ENCODE measurements at regions not wholly inside any gene's neighbourhood (a gene's known extent, or its start where the extent isn't known, plus 50 kb on each side); places are given as distances from the start of the nearest gene placed in this dataset.
"Not testable (repeated sequence)": the region's sequence is repeated elsewhere in the genome, so short reads cannot be mapped to it uniquely, and the experiment has no call there.

DNA sequence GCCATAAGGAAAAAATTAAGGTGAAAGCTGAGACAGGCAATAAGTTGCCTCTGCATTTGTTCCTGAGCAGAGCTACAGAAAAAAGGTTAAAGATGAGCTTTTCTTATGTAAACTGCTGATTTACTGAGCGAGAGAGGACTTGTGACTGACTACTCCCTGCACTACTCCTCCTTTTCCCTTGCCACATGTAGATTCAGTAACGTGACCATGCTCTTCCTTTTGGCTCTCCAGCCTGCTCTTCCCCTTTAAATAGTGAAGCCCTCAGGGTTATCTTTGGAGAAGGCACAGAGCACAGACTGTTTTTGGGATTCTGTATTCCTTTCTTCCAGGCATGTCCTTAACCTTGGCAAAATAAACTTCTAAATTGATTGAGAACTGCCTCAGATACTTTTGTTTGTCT is 630.2 kb downstream of the UQCRFS1 start:
- no peak for DNase-seq

DNA sequence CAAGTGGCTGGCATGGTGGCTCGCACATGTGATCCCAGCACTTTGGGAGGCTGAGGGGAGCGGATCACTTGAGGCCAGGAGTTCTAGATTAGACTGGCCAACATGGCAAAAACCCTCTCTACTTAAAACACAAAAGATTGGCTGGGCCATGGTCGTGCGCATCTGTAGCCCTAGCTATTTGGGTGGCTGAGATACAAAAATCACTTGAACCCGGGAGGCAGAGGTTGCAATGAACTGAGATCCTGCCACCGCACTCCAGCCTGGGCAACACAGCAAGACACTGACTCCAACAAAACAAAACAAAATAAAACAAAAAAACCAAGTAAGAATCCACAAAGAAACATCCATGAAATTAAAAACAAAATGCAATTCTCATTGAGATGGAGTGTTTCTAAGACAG is 630.6 kb downstream of the UQCRFS1 start:
- no peak for DNase-seq

DNA sequence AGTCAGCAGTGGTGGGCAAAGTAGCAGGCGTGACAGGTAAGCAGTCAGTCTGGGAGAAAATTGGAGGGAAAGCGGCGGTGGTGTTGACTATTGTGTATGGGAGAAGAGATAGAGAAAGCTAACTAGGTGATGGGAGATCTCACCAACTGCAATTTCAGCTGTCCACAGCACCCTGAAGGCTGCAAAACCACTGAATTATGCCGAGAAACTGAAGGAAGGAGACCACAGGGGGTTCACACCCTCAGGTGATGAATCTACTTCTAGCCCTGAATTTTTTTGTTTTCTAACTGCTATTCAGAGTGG is 631.5 kb downstream of the UQCRFS1 start:
- DNase-seq = no peak

DNA sequence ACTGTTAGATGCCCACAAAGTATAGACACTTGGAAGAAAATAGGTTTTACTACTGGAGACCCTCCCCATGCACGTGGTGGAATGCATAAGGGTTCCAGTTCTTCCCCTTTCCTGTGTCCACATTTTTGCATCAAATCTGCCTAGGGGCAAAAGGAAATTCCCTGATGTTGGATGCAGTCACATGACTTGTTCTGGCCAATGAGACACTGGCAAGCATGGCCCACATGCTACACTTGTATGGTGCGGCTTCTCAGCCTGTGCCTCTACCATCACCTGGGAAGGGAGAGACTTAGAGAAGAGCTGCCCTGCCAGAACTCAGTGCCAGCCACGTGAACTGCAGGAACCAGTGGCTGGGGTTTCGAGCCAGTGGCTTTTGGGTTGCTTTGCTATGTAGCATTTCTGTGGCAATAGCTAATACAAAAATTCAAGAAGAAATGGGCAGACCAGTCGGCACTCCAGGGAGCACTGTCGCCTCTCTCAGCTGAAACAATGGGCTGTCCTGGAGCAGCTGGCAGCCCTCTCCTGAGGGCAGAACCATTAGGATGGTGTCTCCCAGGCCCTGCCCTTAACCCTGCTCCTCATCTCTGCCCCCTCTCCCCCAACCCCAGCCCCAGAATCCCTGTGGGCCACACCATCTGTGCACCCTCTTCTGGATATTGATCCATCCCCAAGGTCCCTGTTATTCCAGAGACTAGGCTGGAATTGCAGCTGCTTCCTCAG is 634.0 kb downstream of the UQCRFS1 start:
- DNase-seq = no peak

DNA sequence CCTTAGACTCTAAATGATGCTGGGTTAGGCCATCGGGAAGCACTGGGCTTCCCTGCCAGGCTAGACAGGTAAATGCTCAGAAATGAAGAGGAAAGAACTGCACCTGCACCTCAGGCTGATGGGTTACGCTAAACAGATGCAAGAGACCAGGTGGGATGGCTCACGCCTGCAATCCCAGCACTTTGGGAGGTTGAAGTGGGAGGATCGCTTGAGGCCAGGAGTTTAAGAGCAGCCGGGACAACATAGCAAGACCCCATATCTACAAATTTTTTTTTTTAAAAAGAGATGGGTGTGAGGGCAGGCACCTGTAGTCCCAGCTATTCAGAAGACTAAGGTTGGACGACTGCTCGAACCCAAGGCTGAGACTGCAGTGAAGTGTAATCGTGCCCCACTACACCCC is 634.7 kb downstream of the UQCRFS1 start:
- DNase-seq = no peak

DNA sequence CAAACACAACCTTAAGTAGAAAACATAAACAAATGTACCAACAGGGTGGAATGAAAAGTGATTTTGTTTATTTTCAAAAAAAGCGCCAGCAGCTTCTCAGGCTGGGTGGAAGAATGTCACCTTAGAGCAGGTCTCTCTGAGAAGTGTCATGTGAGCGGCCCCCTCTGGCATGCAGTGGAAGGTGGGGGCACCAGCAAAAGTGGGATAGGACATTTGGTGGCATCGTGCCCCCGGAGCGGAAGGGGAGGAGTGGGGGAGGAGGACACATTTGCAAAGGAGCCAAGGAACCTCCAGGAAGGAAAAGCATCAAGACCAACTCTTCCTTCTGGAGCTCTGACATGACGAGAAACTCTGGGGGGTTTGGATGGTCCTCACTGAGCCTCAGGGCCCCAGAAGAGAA is 635.3 kb downstream of the UQCRFS1 start:
- DNase-seq = no peak

DNA sequence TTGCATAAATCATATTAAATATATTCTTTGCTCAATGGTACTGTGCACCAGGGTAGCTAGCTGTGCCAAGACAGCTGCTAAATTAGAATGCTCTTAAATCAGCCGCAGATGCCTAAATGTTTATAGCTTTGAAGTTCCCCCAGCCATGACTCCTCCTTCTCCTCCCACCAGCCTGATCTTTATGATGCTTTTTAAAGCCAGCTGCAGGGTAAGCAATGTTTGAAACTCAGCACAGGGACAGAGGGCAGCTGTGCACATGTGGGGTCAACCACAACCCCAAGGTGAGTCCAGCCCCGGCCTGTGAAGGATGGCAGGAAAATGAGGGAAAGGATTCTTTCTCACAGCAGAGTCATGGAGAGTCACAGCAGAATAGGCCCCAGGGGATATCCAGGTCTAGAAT is 635.7 kb downstream of the UQCRFS1 start:
- no peak for DNase-seq

DNA sequence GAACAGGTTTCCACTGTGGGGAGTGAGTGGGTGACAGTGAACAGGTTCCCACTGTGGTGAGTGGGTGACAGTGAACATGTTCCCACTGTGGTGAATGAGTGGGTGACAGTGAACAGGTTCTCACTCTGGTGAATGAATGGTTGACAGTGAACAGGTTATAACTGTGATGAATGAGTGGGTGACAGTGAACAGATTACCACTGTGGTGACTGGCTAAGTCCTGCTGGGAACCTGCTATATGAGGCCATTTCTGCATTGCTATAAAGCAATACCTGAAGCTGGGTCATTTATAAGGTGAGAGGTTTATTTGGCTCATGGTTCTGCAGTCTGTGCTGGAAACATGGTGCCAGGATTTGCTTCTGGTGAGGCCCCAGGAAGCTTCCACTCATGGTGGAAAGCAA is 637.1 kb downstream of the UQCRFS1 start:
- DNase-seq = no peak

DNA sequence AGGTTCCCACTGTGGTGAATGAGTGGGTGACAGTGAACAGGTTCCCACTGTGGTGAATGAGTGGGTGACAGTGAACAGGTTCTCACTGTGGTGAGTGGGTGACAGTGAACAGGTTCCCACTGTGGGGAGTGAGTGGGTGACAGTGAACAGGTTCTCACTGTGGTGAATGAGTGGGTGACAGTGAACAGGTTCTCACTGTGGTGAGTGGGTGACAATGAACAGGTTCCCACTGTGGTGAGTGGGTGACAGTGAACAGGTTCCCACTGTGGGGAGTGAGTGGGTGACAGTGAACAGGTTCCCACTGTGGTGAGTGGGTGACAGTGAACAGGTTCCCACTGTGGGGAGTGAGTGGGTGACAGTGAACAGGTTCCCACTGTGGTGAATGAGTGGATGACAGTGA is 637.6 kb downstream of the UQCRFS1 start:
- DNase-seq = not testable (repeated sequence)

DNA sequence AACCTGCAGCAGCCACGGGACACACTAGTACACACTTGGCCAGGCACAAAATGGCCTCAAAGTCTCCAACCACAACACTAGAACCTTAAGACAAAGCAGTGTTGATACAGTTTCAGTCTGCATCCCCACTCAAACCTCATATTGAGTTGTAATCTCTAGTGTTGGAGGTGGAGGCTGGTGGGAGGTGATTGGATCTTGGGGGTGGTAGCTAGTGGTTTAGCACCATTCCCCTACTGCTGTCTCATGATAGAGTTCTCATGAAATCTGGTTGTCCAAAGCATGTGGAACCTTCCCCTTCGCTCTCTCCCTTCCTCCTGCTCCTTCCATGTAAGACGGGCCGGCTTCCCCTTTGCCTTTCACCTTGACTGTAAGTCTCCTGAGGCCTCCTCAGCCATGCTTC is 638.7 kb downstream of the UQCRFS1 start:
- DNase-seq = no peak

DNA sequence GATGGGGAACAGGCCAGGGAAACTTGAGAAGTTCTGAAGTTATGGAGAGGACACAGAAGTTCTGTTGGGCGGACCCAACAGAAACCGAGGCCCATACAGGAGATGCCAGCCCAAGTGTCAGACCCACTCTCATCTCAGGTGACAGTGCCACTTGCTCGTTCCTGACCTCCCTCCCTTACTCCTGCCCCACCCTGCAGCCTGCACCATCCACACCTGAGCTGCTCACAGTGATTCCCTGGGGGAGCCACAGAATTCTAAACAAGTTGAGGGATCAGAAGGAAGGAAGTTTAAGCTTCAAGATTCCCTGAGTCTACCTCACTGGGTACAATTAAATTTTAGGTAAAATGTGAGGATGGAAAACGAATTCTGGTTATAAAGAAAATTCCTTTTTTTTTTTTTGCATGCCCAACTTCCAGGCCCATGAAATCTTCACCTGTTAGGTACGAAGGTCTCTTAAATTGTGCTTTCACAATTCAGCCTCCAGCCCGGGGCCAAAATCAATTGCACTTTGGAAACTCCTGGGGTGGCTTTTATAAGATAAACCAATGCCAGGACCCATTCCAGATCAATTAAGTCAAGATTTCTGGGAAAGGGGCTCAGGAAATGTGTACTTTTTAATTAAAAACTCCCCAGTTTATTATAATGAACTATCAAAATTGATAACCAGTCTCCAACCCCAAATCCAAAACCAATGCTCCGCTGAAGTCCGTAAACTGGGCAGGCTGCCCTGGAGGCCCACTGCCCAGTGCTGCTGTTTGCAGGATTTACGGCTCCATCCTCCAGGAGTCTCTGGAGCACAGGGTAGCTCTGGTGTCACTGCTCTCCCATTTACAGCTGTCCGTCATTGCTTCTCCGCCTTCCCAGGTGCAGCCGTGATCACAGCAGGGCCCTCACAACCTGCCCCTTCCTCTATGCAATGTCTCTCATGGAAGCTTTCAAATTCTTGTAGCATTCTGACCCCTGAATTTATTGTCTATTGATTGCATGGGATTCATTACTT is 643.5 kb downstream of the UQCRFS1 start:
- no peak for DNase-seq

DNA sequence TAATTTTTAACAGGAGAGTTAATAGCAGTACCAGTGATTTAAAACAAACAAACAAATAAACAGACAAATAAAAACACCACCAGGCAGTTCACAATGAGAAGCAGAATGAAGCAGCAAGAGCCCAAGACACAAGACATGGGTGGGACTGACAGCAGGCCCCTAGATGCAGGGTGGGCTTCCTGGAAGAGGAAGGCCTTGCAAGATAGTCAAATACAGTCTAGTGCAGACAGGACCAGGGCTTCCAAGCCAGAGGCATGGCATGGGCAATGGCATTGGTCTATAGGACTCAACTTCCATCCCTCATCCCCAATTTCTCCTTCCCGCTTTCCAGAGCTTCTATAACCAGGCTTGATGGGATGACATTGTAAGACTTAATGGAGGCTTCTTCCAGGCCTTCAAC is 645.1 kb downstream of the UQCRFS1 start:
- no peak for DNase-seq

DNA sequence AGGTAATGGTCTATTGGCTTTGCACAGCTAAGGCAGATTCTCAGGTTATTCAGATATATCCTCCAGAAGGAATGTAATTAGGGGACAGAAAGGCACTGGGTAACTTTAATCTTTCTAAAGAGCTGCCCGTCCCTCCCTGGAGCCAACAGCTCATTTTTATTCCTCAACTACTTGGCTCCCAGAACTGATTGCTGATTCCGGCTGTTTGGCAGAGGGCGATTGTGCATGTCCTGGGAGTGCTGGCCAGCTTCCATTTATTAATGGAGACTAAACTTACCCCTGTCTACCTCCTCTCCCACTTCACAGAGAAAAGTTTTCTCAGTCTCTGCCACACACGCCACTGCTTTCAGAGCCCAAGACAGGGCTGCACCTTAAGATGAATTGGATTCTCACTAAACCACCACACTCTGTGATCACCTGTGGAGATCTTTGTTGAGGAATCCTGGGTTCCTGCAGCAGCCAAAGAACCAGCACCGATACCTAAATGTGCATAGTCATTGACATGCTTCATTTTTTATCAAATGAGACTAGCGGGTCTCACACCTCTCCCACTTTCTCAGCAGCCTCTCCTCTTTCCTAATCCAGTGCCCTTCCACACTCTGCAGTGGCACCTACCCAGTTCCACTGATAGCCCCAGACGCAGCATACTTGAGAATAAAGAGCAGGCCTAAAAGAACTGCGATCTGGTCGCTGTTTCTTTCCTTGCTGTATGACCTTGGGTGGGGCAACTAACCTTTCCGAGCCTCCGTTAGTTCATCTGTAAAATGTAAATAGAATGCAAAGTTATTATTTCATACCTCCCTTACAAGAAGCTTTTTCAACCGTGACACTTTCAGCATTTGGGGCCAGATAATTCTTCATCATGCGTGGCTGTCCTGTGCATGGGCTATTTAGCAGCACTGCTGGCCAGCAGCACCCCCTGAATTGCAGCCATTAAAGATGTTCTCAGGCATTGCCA is 648.7 kb downstream of the UQCRFS1 start:
- no peak for DNase-seq

DNA sequence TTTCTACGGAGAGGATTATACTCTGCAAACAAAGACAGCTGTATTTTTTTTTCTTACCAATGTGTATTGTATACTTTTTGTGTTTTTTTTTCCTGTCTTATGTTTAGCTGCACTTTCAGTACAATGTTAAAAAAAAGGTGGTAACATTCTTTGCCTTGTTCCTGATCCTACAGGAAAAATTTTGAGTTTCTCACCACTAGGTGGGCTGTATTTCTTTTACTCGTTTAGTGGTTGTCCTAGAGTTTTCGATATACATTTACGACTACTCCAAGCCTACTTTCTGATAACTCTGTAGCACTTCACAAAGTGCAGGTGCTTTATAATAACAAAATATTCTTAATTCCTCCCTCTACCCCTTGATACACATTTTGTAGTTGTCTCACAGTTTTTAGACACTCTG is 652.2 kb downstream of the UQCRFS1 start:
- DNase-seq = no peak

DNA sequence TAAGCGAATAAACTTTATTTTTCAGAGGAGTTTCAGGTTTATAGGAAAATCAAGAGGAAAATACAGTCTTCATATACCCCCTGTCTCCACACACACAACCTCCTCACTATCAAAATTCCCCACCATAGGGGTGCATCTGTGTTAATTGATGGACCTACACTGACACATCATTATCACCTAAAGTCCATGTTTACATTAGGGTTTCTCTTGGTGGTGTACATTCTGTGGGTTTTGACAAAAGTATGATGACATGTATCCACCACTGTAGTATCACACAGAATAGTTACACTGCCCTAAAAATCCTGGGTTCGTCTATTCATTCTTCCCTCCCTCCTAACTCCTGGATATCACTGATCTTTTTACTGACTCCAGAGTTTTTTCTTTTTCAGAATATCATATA is 654.2 kb downstream of the UQCRFS1 start:
- no peak for DNase-seq

DNA sequence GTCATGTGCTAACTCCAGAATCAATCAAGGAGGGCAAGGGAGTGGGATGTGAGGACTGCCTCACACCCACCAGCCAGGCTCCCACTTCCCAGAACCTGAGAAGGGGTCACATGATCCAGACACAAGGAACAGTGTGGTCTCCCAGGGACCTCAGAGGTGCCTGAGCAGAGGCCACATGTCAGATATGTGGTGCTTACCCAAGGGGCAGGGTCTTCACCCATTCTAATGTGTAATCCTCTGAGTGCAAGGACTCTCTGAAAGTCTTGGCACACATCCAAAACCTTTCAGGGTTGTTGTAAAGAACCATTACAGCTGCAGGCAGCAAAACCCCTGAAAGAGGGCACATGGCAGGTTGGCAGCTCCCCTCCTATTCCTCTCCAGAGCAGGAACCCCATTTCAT is 656.6 kb downstream of the UQCRFS1 start:
- no peak for DNase-seq

DNA sequence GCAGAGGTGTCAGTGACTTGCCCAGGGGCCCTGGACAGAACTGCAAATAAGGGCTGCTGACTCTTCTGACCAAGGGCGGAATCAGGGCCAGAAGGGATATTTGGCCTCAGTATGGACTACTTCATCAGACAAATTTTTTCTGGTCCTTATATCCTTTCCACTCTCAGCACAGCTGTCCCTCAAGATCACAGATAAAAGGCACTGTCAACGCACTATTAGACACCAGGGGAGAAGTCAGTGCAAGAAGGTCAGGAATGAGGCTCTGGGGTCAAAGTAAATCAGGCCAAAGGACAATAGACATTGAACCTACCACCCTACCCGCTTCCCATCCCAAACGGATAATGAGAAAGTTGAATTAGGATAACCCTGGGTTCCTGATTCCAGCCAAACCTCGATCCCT is 657.6 kb downstream of the UQCRFS1 start:
- no peak for DNase-seq

DNA sequence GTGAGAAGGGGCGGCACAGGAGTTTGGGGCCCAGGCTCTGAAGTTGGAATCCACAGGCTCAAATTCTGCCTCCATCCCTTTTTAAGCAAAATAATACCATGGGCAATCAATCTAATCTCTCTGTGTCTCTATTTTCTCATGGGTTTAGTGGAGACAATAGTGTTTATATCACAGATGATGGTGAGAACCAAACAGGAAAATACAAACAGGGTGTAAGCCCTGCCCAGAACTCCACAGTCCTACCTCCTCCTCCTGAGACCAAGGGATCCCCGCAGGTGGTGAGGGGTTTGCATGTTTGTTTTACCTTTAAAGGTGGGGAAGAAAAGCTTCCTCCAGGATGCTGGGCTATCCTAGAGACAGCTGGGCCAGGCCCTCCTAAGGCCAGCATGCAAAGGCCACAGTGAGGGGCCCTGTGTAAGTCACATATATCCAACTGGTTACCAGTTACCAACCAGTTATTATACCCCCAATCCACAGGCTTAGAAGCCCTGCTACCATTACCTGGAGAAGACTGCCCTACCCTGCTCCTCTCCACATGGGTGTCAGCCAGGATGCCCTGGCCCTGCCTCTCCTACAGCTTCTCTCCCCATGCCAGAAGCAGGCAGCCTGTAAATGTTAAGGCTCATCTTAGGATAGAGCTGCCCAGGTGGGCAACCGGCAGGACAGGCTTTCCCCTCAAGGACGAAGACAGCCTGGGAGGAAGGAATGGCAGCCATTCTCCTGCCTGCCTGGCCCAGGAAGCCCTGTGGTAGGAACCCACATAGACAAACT is 658.4 kb downstream of the UQCRFS1 start:
- DNase-seq = no peak

DNA sequence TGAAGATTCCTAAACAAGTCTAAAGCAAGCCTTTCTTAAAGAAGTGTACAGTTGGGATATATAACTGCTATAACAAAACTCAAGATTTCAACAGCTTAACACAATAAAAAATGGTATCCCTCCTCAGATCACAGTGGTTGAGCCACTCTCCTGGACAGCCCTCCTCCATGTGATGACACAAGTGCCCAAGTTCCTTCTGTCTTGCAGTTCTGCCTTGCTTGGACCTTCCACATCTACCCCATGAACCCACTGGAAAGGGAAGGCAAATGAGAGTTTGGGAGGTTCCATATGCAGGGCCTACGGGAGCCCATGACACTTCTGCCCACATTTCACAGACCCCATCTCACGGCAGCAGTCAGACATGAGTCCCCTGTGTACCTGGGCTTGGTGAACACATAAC is 659.2 kb downstream of the UQCRFS1 start:
- DNase-seq = no peak

DNA sequence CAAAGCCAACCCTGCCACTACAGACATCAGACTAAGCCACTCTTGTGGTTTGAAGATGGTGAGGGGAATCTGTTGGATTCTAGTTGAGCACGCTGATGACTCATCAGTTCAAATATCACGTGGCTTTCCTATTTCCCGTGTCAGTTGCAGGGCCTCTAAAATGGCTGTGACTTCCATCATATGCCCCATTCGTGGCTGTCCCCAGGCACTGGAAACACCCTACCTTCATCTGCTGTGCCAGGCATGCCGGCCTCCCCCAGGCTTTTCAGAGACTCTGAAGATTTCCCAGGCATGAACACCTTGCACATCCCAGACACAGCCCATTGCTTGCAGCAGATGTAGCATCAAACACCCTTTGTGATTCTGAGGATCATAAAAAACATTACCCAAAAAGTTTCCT is 659.9 kb downstream of the UQCRFS1 start:
- DNase-seq = no peak

DNA sequence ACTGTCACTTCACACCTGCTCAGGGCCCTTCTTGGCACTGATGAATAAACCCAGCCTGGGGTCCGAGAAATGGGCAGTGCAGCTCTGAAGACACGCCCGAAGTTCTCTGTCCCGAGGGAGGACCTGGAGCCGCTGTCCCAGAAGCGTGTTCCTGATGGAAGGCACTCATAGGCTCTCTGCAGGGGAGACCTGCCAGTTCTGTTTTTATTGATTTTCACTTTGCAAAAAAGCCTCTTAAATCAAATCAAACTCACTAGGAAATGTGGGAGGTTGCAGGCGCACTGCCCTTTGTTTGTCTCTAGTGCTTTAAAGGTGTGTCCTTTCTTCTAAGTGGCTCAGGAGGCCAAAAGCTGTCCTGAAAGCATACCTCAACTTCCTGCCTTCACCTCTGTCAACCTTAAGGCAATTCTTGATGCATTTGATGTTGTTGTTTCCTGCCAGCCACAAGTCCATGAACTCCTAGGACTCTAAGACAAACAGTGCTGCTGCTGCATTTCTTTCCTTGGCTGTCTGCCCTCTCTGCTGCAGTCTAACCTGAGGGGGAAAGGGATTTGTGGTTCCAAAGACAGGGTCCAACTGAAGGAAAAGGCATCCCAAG is 663.2 kb downstream of the UQCRFS1 start:
- DNase-seq = no peak

DNA sequence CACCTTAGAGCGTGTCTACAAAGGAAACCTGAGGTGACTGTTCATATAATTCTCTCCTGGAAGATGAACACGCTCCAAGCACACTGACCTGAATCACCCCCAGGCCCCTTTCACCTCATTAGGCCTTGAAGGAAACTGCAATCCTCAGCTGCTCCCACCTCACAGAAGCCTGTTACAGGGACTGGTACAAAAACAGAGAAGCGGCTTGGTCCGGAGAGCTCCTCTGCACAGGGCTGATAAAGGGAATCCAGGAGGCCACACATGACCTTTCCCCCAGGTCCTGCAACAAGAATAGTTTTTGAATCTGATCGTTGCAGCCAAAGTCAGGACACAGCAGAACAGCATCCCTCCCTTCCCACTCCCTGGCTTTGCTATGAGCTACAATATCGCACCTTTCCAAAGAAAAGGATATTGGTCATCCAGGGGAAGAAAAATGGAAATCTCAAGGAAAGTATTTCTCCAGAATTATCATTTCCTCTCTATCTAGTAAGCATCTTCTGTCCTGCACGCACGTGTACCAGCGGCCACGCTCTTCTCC is 666.7 kb downstream of the UQCRFS1 start:
- no peak for DNase-seq
